Subcutaneous abdominal adipose tissue (tissue), 5 donors: ENCODE measurements at regions not wholly inside any gene's neighbourhood (a gene's known extent, or its start where the extent isn't known, plus 50 kb on each side); places are given as distances from the start of the nearest gene placed in this dataset.
"Not testable (repeated sequence)": the region's sequence is repeated elsewhere in the genome, so short reads cannot be mapped to it uniquely, and the experiment has no call there.

Experiments used
- H3K27ac ChIP-seq: one replicate; pipeline ENCODE4 v1.7.0; 2013; ENCODE audit warnings: low read depth, mild to moderate bottlenecking, inconsistent platforms, low read length, moderate library complexity
- H3K27me3 ChIP-seq, 5 donors: one replicate each; pipeline ENCODE4 v1.7.0; 2013; ENCODE audit warnings: low read length in 5 of 5, inconsistent platforms in 1 of 5; ENCODE audit not compliant: control insufficient read depth in 5 of 5, insufficient read depth in 4 of 5
- H3K36me3 ChIP-seq, 5 donors: one replicate each; pipeline ENCODE4 v1.7.0; 2013; ENCODE audit warnings: low read length in 5 of 5; ENCODE audit not compliant: control insufficient read depth in 5 of 5, insufficient read depth in 5 of 5
- H3K4me1 ChIP-seq, 5 donors: one replicate each; pipeline ENCODE4 v1.7.0; 2013; ENCODE audit warnings: low read length in 5 of 5, mild to moderate bottlenecking in 3 of 5, moderate library complexity in 1 of 5; ENCODE audit not compliant: control insufficient read depth in 5 of 5, insufficient read depth in 5 of 5
- H3K4me3 ChIP-seq, 5 donors: one replicate each; pipeline ENCODE4 v1.7.0; 2013; ENCODE audit warnings: low read length in 5 of 5, low read depth in 1 of 5
- H3K9ac ChIP-seq, 5 donors: one replicate each; pipeline ENCODE4 v1.7.0; 2013; ENCODE audit warnings: low read length in 5 of 5, mild to moderate bottlenecking in 4 of 5, moderate library complexity in 3 of 5
- H3K9me3 ChIP-seq, 5 donors: one replicate each; pipeline ENCODE4 v1.7.0; 2013; ENCODE audit warnings: low read length in 5 of 5; ENCODE audit not compliant: control insufficient read depth in 5 of 5
- donor health status: healthy.
- donor health status: healthy.
- donor health status: healthy.
- donor health status: healthy.
- donor health status: healthy.

- H3K4me3 ChIP-seq, H3K9me3 ChIP-seq, H3K36me3 ChIP-seq, H3K9ac ChIP-seq, H3K27me3 ChIP-seq: not testable (repeated sequence)
- Histone ChIP-seq H3K4me1 (peaks cover 0 to 43% (median 17%) of the 10 kb centered on the region in 5 donors), H3K27ac (peak overlapping the region; percentile 43)
Measured at GRCh38 chr3:172579753-172580152, 56.5 kb upstream of the TNFSF10 start.

GRCh38 chr3:172578714-172579113 is 55.5 kb upstream of the TNFSF10 start:
- H3K27ac ChIP-seq, H3K27me3 ChIP-seq: not testable (repeated sequence)

GRCh38 chr3:172577987-172578570 is 54.8 kb upstream of the TNFSF10 start:
- no peak overlapping the region for H3K9ac ChIP-seq
- no peak overlapping the region for H3K4me3 ChIP-seq
- H3K27me3 ChIP-seq = no peaks in the 10 kb centered on the region
- H3K9me3 ChIP-seq = peaks cover 0 to 3% (median 0%) of the 10 kb centered on the region in 5 donors
- no peaks in the 10 kb centered on the region for H3K36me3 ChIP-seq
- H3K27ac ChIP-seq = no peak overlapping the region
- peaks cover 0 to 40% (median 17%) of the 10 kb centered on the region in 5 donors for H3K4me1 ChIP-seq

More at GRCh38 chr3:172578714-172579113, 55.5 kb upstream of the TNFSF10 start:
- not testable (repeated sequence) for H3K4me3 ChIP-seq, H3K9me3 ChIP-seq, H3K9ac ChIP-seq, H3K36me3 ChIP-seq
- peaks cover 0 to 40% (median 17%) of the 10 kb centered on the region in 5 donors for H3K4me1 ChIP-seq

- Histone ChIP-seq H3K36me3 (no peaks in the 10 kb centered on the region), H3K9ac (no peak overlapping the region), H3K4me1 (peaks cover 0 to 25% (median 15%) of the 10 kb centered on the region in 5 donors), H3K4me3 (no peak overlapping the region), H3K9me3 (peaks cover 0 to 8% (median 0%) of the 10 kb centered on the region in 5 donors), H3K27ac (no peak overlapping the region), H3K27me3 (no peaks in the 10 kb centered on the region)
Measured at GRCh38 chr3:172575375-172575774, 52.1 kb upstream of the TNFSF10 start.

GRCh38 chr3:172573422-172573821 is 50.2 kb upstream of the TNFSF10 start:
- Histone ChIP-seq H3K9ac (no peak overlapping the region), H3K4me1 (peaks cover 0 to 16% (median 11%) of the 10 kb centered on the region in 5 donors), H3K27me3 (no peaks in the 10 kb centered on the region), H3K36me3 (no peaks in the 10 kb centered on the region), H3K9me3 (peaks cover 0 to 8% (median 0%) of the 10 kb centered on the region in 5 donors), H3K27ac (no peak overlapping the region), H3K4me3 (no peak overlapping the region)
